Cardiac fibroblast (primary cell): ENCODE measurements at regions not wholly inside any gene's neighbourhood (a gene's known extent, or its start where the extent isn't known, plus 50 kb on each side); places are given as distances from the start of the nearest gene placed in this dataset.

Experiments
- DNase-seq, 2 donors: peaks; one replicate each; pipeline versions ENCODE4 v3.0.0 to v3.0.0-alpha.2; 2010; ENCODE audit warnings: low read depth in 2 of 2
- H3K4me3 ChIP-seq, 2 donors: replicated peaks in 1 of 2; 1 replicate in 1 of 2; 2 replicates in 1 of 2; pipeline ENCODE4 v1.5.1; 2011; ENCODE audit warnings: low read depth in 2 of 2, low read length in 2 of 2, mild to moderate bottlenecking in 2 of 2, moderate library complexity in 1 of 2
- TF ChIP-seq, protein P1 (sequence below): IDR thresholded peaks from one replicate; pipeline ENCODE4 v1.5.1; 2011; ENCODE audit warnings: low read depth, mild to moderate bottlenecking, low read length, inconsistent platforms

DNA sequence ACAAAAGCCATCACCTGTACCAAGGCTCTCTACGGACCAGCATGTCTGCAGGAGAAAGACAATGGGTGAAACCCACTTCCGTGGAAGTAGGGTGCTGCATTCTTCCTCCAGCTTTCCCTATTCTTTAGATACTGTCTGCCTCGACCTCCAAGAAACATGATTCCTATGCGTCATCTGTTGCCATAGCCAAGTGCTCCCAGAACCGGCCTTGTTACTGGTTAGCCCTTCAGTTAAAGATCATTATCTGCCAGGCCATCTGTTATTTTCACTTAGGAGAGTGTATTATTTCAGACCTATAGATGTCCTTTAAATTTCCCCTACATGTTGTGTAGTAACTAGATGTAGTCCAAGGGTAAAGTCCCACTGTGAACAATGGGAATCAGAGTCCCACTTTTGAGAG lies 89.0 kb upstream of the KIAA1217 start:
- DNase-seq, result no peak
- H3K4me3 ChIP-seq, result no peak overlapping the region
- TF ChIP-seq, protein P1, sequence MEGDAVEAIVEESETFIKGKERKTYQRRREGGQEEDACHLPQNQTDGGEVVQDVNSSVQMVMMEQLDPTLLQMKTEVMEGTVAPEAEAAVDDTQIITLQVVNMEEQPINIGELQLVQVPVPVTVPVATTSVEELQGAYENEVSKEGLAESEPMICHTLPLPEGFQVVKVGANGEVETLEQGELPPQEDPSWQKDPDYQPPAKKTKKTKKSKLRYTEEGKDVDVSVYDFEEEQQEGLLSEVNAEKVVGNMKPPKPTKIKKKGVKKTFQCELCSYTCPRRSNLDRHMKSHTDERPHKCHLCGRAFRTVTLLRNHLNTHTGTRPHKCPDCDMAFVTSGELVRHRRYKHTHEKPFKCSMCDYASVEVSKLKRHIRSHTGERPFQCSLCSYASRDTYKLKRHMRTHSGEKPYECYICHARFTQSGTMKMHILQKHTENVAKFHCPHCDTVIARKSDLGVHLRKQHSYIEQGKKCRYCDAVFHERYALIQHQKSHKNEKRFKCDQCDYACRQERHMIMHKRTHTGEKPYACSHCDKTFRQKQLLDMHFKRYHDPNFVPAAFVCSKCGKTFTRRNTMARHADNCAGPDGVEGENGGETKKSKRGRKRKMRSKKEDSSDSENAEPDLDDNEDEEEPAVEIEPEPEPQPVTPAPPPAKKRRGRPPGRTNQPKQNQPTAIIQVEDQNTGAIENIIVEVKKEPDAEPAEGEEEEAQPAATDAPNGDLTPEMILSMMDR, result no peak

DNA sequence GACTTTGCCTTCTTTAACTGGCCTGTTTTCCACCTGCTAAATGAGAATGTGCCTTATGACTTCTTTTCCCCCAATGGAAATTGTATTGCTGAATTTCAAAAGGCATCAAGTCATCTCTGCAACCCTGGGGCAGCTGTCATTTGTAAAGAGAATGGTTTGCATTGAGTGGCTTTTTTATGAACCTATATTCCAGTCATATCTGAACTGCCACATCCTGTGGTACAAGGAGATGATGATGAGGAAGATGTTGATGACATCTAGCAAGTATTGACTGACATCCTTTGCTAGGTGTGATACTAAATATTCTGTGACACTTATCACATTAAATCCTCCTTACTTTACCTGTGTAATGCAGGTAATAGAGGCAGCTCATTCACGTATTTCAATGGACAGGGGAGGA lies 88.3 kb upstream of the KIAA1217 start:
- H3K4me3 ChIP-seq, result no peak overlapping the region
- no peak for DNase-seq
- TF ChIP-seq, protein P1, result no peak

DNA sequence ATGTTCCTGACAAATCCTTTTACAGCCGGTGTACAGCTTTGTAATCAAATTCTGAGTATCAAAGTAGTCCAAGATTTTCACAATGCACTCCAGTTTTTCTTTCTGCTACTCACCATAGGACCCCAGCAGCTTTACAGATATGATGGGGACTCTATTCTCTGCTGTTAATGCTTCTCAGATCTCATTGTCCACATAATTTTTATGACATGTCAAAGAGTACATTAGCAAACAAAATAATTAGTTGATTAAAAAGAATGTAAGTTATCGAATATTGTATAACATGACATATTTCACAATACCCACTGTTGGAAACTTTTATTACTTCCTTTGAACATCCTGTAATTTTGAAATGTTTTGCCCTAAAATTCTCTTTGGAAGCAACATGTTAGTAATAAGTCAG lies 81.4 kb upstream of the KIAA1217 start:
- no peak for DNase-seq
- no peak overlapping the region for H3K4me3 ChIP-seq
- TF ChIP-seq, protein P1, result no peak

DNA sequence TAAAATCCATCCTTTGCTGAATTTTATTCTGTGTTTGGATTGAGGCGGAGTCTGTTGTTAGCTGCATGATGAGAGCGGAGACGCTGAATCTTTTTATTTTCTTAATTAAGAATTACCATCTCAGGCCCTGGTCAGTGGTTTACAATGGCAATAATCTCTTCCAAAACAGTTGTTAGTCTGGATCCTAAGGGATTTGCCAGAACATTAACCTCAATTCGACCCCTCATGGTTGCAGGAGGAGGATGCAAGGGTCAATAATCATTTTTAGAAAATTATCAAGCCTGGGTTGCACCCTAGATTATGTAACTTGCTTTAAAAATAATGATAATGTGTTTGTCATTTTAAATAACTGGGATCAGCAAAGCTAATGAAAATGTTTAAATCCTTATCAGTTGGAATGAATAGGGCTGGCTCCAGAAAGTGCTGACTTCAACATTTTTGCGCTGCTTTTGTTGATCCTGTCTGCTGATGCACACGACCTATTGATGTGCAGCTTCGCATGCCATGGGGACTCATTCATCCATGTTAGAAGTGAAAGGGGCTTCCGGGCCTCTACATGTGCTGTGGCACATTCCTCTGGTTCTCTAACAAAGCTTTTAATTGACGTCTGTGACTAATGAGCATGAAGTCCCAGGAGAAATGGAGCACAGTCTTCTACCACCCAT lies 80.7 kb upstream of the KIAA1217 start:
- no peak overlapping the region for H3K4me3 ChIP-seq
- no peak for DNase-seq
- TF ChIP-seq, protein P1, result no peak

DNA sequence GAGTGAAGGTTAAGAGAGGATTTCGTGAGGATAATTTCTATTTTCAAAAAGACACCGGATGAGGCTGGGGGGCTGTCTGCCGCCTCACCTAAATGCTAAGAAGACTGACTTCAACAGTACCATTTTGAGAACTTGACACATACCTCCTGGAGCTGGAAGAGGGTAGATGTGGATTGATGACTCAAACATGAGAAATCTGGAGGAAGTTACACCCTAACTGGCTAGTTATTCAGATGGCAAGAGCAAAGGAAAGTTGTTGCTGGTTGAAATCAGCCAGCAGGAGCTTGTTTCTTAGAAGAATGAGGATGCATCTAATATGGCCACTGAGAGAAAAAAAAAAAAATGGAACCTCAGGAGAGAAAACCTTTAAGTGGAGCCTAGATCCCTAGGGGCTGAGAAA lies 76.2 kb upstream of the KIAA1217 start:
- no peak overlapping the region for H3K4me3 ChIP-seq
- peak in 1 of 2 donors; percentile 2 for DNase-seq
- TF ChIP-seq, protein P1, result no peak

DNA sequence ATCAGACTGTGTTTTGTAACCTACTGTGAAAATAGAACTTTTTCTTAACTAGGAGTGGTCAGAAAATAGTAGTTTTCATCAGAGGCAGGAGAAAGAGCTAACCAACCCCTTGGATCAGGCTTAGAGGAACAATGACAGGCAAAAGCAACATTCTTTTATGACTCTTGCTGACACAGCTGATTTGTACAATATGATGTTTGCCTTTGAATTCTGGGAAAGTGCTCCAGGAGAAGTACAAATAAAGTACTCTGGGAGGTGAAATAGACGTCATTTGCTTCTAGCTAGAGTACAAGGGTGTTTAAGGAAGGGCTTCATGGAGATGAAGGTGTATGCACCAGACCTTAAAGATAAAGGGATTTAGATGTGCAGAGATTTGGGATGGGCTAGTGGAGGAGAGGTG lies 75.1 kb upstream of the KIAA1217 start:
- no peak overlapping the region for H3K4me3 ChIP-seq
- DNase-seq, result no peak
- TF ChIP-seq, protein P1, result no peak

DNA sequence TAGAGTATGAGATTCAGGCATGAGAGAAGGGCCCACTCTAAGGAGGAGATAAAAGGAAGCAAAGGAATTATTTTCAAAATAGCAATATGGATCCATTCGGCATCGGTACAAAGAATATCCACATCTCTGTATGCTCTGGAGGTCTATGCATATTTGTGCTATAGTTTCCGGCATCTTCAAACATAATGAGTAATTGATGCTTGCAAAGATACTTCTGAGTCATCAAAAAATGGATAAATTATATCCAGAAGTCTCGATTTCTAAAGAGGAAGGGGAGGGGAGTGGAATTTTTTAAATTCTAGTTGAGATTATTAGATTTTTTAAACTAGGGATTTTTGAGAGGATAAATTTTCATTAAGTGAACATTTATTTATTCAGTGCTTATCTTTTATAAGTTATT lies 72.9 kb upstream of the KIAA1217 start:
- DNase-seq, result no peak
- H3K4me3 ChIP-seq, result no peak overlapping the region
- TF ChIP-seq, protein P1, result no peak
